ENCODE measurements at regions not wholly inside any gene's neighbourhood (a gene's known extent, or its start where the extent isn't known, plus 50 kb on each side); places are given as distances from the start of the nearest gene placed in this dataset.

DNA sequence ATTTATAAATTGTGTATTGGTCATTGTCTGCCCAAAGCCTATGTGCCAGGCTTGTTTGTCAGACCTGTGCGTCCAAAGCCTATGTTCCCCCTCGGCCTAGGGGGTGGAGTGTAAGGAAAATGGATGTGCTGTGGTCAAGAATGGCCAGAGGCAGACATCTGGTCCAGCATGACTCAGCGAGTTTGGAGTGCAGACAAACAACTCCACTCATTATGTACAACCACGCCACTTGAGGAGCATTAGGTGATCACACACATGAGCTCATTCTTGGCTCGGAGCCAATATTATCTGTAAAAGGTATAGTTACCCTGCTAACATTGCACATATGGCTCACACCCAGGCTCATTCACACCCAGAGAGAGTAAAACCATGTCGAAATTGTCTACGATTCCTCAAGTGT lies 1047.6 kb upstream of the ADGRL4 start:
- no peaks in the 10 kb centered on the region for H3K27me3 ChIP-seq
- no peaks in the 10 kb centered on the region for H3K9me3 ChIP-seq
- H3K4me1 ChIP-seq, result no peaks in the 10 kb centered on the region
- WGBS, 2 donors, result 72 to 75% methylated on average over 7 of the region's 7 CpGs
- intact Hi-C loops (cut with DNase I; ENCODE audit: low total_unique reads), result no loop called here
- H3K27ac ChIP-seq, result no peak overlapping the region
- no peaks in the 10 kb centered on the region for H3K36me3 ChIP-seq (ENCODE audit: low read depth, missing control alignments)
- no peak for TF ChIP-seq POLR2A (IDR thresholded peaks at IDR 0.05)
- TF ChIP-seq, protein P1, sequence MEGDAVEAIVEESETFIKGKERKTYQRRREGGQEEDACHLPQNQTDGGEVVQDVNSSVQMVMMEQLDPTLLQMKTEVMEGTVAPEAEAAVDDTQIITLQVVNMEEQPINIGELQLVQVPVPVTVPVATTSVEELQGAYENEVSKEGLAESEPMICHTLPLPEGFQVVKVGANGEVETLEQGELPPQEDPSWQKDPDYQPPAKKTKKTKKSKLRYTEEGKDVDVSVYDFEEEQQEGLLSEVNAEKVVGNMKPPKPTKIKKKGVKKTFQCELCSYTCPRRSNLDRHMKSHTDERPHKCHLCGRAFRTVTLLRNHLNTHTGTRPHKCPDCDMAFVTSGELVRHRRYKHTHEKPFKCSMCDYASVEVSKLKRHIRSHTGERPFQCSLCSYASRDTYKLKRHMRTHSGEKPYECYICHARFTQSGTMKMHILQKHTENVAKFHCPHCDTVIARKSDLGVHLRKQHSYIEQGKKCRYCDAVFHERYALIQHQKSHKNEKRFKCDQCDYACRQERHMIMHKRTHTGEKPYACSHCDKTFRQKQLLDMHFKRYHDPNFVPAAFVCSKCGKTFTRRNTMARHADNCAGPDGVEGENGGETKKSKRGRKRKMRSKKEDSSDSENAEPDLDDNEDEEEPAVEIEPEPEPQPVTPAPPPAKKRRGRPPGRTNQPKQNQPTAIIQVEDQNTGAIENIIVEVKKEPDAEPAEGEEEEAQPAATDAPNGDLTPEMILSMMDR (IDR thresholded peaks at IDR 0.05), result no peak
- H3K4me3 ChIP-seq, result no peak overlapping the region
- peak; percentile 15 for DNase-seq

DNA sequence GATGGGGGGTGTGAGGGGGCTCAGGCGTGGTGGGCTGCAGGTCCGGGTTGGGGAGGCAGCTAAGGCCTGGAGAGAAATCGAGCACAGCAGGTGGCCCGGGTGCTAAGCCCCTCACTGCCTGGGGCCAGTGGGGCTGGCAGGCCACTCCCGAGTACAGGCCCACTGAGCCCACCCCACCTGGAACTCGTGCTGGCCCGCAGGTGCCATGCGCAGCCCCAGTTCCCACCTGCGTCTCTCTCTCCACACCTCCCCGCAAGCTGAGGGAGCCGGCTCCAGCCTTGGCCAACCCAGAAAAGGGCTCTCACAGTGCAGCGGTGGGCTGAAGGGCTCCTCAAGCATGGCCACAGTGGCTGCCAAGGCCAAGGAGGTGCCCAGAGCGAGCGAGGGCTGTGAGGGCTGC lies 1047.1 kb upstream of the ADGRL4 start:
- no peaks in the 10 kb centered on the region for H3K27me3 ChIP-seq
- no peak overlapping the region for H3K27ac ChIP-seq
- H3K36me3 ChIP-seq (ENCODE audit: low read depth, missing control alignments), result no peaks in the 10 kb centered on the region
- intact Hi-C loops (cut with DNase I; ENCODE audit: low total_unique reads), result no loop called here
- 64 to 77% methylated on average over 3 to 12 of the region's 14 CpGs for WGBS, 2 donors
- no peak for DNase-seq
- H3K4me3 ChIP-seq, result no peak overlapping the region
- H3K9me3 ChIP-seq, result no peaks in the 10 kb centered on the region
- H3K4me1 ChIP-seq, result no peaks in the 10 kb centered on the region
- no peak for TF ChIP-seq POLR2A (IDR thresholded peaks at IDR 0.05)
- TF ChIP-seq, protein P1 (IDR thresholded peaks at IDR 0.05), result no peak

DNA sequence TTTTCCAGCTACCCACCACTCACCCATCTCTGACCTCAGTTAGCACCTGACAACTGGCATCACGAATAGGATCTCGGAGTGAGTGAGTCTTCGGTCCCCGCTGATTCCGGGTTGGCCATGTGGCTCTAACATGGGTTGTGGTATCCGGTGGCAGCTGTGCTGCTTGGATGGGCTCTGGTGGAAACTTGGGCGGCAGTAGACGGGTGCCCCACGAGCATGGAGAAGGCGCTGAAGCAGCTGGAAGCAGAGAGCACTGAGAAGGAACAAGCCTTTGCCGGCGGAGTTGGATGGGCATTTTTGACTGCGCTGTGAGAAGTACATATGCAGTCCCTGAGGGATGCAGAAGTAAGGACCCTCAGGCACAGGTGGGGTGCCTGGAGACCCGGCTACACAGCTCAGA lies 1044.0 kb upstream of the ADGRL4 start:
- Histone ChIP-seq H3K9me3 (no peaks in the 10 kb centered on the region), H3K4me1 (no peaks in the 10 kb centered on the region), H3K27ac (no peak overlapping the region), H3K4me3 (peak overlapping the region in 1 of 2 donors; percentile 6), H3K36me3 (ENCODE audit: low read depth, missing control alignments) (no peaks in the 10 kb centered on the region), H3K27me3 (no peaks in the 10 kb centered on the region)
- intact Hi-C loops (cut with DNase I; ENCODE audit: low total_unique reads), result no loop called here
- peak; percentile 14 for DNase-seq
- 75 to 78% methylated on average over 14 of the region's 14 CpGs for WGBS, 2 donors
- TF ChIP-seq, protein P1 (IDR thresholded peaks at IDR 0.05), result no peak
- no peak for TF ChIP-seq POLR2A (IDR thresholded peaks at IDR 0.05)

DNA sequence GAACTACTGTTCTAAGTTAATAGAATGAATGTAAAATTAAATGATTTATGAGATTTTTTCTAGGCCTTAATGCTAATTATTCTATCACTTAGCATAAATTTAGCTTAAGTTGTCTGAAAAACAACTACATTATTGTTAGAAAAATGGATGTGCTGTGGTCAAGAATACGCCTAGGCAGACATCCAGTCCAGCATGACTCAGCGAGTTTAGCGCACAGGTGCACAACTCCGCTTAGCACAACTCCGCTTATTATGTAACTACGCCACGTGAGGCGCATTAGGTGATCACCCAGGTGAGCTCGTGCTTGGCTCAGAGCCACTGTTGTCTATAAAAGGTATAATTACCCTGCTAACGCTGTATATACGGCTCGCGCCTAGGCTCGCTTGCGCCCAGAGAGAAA lies 1043.6 kb upstream of the ADGRL4 start:
- H3K36me3 ChIP-seq (ENCODE audit: low read depth, missing control alignments), result no peaks in the 10 kb centered on the region
- H3K27me3 ChIP-seq, result no peaks in the 10 kb centered on the region
- no peak for TF ChIP-seq POLR2A (IDR thresholded peaks at IDR 0.05)
- TF ChIP-seq, protein P1 (IDR thresholded peaks at IDR 0.05), result no peak
- no peak overlapping the region for H3K27ac ChIP-seq
- intact Hi-C loops (cut with DNase I; ENCODE audit: low total_unique reads), result no loop called here
- no peaks in the 10 kb centered on the region for H3K4me1 ChIP-seq
- DNase-seq, result peak; percentile 17
- no peaks in the 10 kb centered on the region for H3K9me3 ChIP-seq
- WGBS, 2 donors, result 79 to 81% methylated on average over 15 of the region's 15 CpGs
- H3K4me3 ChIP-seq, result peak overlapping the region in 1 of 2 donors; percentile 6

DNA sequence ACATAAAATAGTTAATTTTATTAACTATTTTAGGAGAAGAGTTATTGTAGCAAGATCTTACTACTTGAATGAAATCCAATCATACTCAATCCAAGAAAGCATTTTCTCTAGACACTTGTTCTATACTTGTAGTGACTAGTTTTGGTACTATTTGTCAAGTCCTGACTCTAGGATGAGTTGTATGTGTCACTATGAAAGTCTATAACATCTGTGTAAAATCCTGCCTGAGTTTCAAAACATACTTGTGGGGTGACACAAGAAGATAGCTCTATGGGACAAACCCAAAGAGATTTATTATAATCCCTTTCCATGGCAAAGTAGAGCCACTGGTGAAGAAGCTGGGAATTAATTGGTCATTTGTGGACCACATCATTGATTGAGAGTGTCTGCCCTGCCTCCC lies 1042.2 kb upstream of the ADGRL4 start:
- no peak overlapping the region for H3K27ac ChIP-seq
- intact Hi-C loops (cut with DNase I; ENCODE audit: low total_unique reads), result no loop called here
- no peak for DNase-seq
- H3K27me3 ChIP-seq, result no peaks in the 10 kb centered on the region
- no peak overlapping the region for H3K4me3 ChIP-seq
- no peaks in the 10 kb centered on the region for H3K36me3 ChIP-seq (ENCODE audit: low read depth, missing control alignments)
- TF ChIP-seq, protein P1 (IDR thresholded peaks at IDR 0.05), result no peak
- no peak for TF ChIP-seq POLR2A (IDR thresholded peaks at IDR 0.05)
- H3K9me3 ChIP-seq, result no peaks in the 10 kb centered on the region
- H3K4me1 ChIP-seq, result no peaks in the 10 kb centered on the region
